Right lung (tissue), 2 donors: ENCODE measurements at regions not wholly inside any gene's neighbourhood (a gene's known extent, or its start where the extent isn't known, plus 50 kb on each side); places are given as distances from the start of the nearest gene placed in this dataset.
"Not testable (repeated sequence)": the region's sequence is repeated elsewhere in the genome, so short reads cannot be mapped to it uniquely, and the experiment has no call there.

Experiments used
- DNase-seq, 2 donors: peaks; one replicate each; pipeline ENCODE4 v3.0.0-alpha.2; 2013

DNA sequence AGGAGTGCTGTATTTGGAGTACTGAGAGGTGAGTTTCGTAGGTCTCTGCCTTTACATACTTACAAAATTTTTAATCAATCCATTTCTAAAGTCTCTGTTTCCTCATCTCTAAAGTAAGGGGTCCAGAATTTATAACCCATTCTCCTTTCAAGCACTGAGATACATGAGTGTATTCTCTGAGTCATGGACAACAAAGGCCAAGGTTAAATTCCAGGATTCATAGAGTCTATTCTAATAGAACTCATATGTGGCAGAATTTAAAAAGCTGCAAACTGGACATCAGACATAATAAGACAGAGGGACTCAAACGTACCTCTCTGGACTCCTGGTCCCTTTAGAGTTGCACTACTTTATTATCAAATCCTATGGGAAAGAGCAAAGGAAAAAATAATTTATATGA lies 112.5 kb upstream of the SLIT3 start:
- DNase-seq: no peak

DNA sequence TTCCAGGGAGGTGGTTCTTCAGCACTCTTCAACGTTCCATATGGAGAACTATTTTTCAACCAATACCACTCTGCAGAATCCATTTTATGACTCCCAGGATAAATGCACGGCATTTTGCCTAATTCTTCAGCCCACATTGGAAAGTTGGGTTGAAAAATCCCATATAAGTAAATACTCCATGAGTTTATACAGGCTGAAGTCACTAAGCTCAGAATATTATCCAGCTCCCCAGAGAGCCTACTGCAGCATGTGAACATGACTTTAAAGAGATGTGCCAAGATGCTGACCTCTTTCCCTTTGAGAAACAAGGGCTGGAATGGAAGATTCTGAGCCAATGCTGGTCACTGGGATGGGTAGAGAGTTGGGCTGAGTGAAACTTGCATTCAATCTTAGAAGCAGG lies 111.9 kb upstream of the SLIT3 start:
- DNase-seq: no peak

DNA sequence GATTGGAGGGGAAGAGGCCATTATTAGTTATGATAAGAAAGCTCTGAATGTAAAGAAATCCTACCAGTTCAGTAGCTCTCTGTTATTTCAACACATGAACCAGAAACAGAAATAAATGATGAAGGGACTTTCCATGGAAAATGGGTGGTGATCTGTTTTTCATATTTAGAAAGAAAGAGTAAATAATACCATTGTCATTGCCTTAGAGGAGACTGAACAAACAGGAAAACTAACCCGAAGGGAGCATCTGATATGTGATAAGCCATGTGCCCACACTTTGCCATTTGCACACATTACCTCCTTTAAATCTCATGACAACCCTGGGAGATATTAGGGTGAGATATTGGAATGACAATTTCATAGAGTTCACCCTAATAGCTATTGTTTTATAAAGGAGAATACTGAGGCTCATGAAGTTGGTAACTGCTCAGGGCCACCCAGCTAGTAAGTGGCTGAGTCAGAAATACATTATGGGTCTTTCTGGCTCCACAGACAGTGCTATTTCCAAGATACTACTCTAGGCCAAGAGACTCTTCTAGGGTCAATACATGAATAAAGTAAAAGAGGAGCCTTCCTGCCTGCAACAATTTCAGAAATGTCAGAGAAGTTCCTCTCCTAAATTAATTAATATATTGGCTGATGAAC lies 111.0 kb upstream of the SLIT3 start:
- no peak for DNase-seq

DNA sequence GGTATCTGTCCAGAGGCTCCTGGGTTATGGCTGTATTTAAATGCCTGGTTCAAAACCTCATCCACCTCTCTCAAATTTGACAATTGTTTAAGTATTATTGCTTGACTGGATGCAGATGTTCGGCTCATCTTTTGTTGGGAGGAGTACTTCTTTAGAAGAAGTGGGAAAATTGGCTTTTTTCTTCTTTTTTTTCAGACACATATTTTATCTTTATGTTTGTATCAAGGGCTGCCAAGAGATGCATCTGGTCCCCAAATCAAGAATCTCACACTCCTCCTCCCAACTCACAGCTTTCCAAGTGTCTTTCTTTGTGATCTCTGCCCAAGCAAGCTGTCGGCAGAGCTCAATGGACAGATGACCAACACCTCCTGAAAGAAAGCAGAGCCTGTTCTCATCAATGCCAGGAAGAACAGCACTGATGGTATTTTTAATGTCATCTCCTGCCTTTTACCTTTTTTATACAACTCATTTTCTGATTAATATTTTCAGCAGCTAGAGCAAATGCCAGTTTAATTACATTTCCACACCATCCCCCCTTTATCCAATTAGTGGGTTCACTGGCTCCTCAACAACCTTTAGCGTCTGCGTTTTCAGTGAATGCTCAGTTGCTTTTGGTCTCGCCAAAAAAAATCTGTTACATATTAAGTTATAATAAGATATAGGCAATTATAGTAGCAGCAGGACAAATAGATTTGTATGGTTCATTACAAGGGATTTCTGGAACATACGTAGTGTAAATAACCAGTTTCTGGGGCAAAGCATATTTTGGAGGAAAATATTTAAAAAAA lies 110.3 kb upstream of the SLIT3 start:
- no peak for DNase-seq

DNA sequence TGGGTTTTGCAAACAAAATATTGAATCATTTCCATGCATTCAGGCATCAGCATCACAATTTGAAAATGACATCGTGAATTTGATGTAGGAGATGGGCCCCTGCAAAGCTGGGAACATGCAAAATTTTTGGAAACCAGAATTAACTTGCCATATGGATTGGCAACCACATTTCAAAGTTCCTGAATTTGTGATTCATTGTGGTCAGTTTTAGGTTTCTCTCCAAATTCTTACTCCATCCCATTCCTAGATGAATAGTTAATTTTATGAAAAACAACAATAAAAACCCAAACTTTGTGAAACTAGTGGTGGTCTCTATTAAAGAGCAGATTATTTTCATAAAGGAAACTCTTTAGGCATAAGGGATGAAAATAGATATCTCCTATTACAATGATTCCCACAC lies 107.8 kb upstream of the SLIT3 start:
- DNase-seq: no peak

DNA sequence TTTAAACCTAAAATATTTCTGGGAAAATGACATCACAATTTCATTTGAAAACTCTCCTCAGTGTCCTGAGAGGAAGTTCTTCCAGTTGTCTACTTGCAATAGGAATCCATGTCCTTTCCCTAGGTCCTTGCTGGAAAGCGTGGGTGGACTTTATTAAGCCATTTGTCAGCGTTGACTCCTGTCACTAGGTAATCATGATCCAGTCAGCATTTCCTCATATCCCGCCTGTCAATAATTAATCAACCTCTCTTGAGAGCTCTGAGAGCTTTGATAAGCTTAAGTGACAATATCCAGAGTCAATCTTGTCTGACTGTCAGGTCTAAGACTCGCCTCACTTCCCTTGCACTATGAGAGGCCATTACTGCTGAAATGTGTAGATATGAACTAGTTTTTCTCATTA lies 107.2 kb upstream of the SLIT3 start:
- DNase-seq: no peak

DNA sequence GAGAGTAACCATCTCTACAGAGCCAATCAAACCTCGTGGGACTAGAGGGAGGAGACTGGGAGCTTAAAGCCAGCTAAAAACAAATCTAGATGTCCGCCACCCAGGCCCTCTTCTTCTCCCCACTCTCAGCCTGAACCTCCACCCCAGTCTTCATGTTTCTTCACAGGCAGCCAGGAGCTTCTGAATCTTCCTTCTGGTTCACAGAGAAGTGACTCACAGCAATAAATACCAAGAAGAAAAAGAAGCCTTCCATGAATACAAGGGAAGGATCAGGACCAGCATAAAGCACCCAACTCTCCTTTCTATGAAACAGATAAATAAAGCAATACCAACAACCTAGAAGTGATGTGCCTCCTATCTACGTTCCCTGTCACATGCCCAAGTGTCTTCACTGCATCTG lies 103.3 kb upstream of the SLIT3 start:
- DNase-seq: no peak

DNA sequence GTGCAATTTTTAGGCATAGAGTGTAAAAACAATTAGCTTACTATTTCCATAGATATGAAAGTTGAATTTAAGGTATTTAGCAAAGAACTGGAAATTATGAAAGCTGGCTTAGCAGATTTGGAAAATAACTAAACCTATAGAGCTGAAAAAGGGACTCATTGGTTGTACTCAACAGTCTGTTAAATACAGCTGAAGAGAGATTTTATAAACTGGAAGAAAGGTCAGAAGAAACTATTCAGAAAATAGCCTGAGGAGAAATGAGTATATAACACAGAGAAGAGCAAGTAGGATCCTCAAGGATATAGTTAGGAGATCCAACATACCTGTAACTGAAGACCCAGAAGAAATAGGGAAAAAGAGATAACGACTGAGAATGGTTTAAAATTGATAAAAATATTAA lies 97.6 kb upstream of the SLIT3 start:
- no peak for DNase-seq

DNA sequence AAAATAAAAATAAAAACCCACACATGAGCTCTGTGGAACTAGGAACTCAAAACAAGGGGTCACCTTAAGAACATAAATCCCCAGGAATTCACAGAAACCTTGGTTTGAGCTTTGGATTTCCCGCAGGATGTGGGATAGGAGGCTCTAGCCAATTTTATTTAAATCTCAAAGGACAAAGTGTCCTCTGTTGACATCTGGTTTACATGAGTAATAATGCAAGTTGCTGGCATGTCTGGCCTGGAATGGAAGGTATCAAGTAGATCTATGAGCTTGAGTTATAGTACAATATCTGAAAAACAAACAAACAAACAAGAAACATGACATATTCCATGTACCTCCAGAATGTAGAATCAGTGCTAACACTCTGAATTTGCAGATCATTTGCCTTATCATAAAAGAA lies 94.2 kb upstream of the SLIT3 start:
- DNase-seq: no peak

DNA sequence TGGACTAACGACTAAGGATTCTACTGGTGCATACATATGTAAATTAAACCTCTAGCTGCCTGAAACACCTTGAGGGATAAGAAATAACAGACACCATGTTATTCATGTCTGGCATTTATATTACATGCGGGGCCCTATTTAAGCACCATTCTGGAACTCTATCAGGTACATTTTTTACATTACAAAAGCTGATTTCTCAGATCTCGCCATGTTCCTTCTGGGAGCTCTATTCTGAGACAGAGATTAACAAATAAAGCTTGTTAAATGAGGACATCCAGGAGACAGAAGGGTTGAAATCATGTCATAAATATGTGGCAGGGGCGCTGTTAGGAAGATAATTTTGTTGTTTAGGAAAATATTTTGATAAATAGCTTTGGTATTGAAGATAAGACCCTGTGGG lies 93.4 kb upstream of the SLIT3 start:
- DNase-seq: no peak

DNA sequence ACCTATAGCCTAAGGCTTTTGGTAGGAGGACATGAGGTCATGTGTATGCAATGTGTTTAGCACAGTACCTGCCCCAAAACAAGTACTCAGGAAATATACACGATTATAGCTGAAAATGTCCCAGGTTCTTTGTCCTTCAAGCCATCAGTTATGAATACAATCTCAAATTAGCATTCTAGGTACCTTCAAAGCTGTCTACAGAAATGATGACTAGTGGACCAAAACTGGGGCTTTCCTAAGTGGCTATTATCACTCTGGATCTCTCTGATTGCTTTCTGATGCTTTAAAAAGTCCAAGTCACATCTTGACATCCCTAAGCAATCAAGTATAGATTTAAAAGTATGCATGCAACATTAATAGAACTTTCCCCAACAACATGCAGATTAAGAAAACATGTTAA lies 93.0 kb upstream of the SLIT3 start:
- DNase-seq: no peak

DNA sequence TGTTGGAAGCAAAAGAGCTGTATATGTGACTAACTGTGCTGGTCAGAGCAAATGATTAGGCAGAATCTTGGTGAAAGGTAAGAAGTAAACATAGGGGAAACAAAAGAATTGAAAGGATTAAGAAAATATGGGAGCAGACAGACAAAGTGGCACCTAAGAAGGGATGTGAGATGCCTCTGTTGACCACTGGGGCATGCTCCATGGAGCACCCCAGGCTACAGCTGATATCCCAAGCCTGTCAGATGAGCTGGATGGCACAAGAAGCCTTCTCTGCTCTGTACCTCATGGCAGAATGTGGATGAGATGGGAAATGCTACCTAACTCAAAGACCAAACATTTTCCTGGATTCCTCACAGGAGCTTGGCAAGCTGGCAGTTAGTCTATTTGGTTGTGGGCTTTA lies 89.3 kb upstream of the SLIT3 start:
- DNase-seq: no peak

DNA sequence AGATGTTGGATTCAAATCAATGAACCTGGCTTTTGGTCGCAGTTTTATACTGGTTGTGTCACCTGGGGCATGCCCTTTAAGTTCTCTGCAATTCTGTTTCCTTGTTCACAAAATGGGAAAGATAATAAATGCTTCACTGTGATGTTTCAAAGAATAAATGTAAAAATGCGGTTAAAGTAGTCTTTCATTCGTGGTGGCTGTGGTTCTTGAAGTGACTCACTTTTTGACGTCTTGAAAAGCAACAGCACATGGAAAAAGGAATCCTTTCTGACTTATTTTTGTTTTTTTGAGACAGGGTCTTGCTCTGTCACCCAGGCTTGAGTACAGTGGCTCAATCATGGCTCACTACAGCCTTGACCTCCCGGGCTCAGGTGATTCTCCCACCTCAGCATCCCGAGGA lies 88.4 kb upstream of the SLIT3 start:
- no peak for DNase-seq

DNA sequence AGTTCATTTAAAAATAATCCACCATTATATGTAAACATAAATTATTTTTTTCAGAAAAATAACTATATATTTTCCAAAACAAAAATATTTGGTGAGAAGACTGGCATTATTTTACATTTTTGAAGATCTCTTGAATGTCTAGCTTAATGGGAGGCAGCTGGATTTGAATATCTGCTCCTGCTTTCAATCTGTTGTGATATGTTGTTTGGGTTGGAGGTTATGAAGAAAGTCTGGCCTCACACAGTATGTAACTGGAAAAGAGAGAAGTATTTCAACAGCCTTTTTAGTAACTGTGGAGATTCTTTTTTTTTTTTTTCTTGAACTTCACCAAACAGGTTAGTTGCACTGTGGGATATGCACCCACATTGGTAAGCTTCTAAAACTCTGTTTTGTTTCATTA lies 84.7 kb upstream of the SLIT3 start:
- no peak for DNase-seq

DNA sequence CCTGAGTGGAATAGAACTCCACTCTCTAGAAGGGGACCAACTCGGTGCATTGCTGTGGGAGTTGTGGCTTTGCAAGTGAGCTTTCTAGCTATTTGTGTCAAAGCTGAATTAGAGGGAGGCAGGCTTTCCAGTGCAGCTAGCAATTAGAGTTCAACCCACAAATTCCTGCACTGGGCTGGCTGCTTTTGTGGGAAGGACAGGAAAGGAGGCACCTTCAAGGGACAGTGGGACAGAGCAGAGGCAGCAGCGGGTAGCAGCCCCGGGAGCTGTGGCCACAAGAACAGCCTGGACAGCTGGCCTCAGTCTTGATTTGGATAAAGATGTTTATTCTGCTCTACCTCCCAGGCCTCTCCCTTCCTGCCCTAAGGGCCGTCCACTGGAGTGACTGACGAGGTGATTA lies 83.7 kb upstream of the SLIT3 start:
- DNase-seq: no peak

DNA sequence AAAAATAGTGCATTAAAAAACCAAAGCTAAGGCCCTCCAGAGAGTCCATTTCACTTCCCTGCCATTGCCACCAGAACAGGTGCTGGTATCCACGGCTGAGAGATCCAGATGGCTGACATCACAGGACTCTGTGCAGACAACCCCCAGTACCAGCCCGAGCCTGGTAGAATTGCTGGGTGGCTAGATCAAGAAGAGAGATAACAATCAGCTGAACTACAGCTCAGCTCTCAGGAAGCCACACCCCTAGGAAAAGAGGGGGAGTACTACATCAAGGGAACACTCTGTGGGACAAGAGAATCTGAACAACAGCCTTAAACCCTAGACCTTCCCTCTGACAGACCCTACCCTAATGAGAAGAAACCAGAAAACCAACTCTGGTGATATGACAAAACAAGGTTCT lies 73.8 kb upstream of the SLIT3 start:
- DNase-seq: no peak

DNA sequence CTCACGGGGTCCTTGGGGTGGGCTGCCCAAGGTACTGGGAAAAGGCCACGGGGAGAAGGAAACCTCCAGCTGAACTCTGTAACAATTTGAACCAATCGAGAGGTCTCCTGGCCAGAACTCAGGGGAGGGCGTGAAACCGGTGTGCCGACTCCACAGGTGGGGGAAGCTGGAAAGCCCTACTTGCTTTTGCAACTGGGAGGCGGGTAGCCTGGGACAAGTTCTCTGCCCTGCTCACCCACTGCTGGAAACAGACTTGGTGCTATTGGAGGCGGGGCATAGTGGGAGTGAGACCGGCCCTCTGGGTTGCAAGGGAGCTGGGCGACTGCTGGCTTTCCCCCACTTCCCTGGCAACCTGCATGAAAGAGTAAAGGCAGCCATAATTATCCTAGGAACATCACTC lies 73.2 kb upstream of the SLIT3 start:
- no peak for DNase-seq

DNA sequence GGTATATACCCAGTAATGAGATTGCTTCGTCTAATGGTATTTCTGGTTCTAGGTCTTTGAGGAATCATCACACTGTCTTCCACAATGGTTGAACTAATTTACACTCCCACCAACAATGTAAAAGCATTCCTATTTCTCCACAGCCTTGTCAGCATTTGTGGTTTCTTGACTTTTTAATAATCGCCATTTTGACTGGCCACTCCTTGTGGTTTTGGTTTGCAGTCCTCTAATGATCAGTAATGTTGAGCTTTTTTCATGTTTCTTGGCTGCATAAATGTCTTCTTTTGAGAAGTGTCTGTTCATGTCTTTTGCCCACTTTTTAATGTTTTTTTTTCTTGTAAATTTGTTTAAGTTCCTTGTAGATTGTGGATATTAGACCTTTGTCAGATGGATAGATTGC lies 70.9 kb upstream of the SLIT3 start:
- not testable (repeated sequence) for DNase-seq

DNA sequence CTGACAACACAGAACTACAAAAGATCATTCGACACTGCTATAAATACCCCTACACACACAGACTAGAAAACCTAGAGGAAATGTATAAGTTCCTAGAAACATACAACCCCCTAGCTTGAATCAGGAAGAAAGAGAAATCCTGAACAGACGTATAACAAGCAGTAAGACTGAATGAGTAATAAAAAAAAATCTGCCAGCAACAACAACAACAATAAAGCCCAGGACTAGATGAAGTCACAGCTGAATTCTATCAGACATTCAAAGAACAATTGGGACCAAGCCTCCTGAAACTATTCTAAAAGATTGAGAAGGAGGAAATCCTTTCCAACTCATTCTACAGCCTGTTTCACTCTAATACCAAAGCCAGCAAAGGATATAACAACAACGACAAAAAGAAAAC lies 68.2 kb upstream of the SLIT3 start:
- no peak for DNase-seq

DNA sequence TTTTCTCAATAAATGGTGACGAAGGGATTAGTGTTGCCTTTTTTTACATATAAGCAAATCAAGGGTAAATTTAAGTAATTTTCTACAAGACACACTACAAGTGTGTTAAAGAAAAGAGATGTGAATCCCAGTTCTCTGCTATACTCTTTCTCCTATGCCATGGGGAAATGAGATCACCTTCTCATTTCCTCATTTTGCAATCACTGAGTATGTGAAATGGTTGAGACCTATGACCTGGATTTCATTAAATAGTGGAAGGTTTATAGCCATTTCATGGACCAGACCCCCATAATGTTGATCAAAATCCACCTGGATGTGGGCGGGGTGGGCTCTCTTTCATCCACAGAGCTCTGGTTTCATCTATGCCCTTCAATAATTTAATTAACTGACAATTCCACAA lies 66.9 kb upstream of the SLIT3 start:
- DNase-seq: no peak

DNA sequence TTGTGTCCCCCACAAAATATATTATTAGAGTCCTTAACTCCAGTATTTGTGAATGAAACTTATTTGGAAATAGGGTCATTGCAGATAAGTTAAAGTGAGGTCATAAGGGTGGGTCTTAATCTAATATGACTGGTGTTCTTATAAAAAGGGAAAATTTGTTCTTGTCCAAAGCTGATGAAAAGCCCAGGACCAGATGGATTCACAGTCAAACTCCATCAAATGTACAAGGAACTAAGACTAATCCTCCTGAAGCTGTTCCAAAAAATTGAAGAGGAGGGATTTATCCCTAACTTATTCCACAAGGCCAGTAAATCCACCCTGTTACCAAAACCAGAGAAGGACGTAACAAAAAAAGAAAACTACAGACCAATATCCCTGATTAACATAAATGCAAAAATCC lies 56.4 kb upstream of the SLIT3 start:
- DNase-seq: no peak

DNA sequence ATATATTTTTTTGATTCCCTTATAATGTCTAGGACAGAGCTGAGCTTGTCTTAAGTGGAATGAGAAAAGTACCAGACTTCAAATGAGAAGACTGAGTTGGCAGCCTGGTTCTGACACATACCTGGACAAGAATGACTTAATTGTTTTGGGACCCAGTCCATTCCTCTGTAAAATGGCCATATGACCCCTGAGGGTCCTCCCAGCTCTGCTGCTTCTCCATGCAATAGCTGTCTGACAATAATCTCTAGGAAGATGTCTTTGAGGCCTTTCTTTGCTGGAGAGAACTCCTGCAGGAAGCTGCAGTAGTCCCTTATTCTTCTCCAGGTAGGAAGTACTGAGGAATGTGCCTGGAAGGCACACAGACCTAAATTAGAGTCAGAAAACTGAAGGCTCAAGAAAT lies 55.9 kb upstream of the SLIT3 start:
- no peak for DNase-seq

DNA sequence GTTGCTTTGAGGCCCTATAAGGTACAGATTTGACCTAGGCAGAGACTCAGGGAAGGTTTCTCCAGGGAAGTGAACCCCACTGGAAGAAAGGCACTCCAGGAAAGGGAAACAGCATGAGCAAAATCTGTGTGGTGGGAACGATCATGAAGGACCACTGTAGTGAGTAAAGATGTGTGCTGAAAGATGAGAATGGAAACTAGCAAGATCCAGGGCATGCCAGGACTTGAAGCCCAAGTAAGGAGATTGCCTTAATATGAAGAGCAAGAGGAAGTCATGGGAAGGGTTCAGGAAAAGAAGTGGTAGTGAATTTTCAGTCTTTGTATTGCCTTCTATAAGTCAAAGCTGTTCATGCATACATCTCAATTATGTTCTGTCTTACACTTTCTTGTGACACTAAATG lies 55.2 kb upstream of the SLIT3 start:
- no peak for DNase-seq

DNA sequence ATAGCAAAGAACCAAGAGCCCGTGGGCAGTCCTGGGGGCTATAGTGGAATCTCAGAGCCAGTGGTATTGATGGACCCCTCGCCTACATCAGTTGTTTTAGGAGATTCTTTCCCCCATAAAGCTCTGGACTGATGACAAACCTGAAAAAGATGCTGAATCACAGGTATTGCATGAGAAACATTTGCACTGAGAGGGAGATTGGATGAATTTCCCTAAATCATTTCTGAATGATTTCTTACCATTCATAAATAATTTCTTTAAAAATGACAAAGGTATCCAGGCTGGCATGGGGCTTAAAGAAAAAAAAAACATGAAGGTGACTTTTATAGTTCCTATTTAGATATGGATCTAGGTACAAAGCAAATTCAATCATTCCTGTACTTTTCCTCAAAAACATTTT lies 54.0 kb upstream of the SLIT3 start:
- DNase-seq: no peak
